ELR (cell line): ENCODE measurements at regions not wholly inside any gene's neighbourhood (a gene's known extent, or its start where the extent isn't known, plus 50 kb on each side); places are given as distances from the start of the nearest gene placed in this dataset.
A peak's percentile ranks its signal among the peaks of the same experiment; 100 is the strongest.
"Not testable (repeated sequence)": the region's sequence is repeated elsewhere in the genome, so short reads cannot be mapped to it uniquely, and the experiment has no call there.

ENCODE experiments used
- DNase-seq: peaks from one replicate; pipeline ENCODE4 v3.0.0-alpha.2; 2015; ENCODE audit warnings: low read depth

DNA sequence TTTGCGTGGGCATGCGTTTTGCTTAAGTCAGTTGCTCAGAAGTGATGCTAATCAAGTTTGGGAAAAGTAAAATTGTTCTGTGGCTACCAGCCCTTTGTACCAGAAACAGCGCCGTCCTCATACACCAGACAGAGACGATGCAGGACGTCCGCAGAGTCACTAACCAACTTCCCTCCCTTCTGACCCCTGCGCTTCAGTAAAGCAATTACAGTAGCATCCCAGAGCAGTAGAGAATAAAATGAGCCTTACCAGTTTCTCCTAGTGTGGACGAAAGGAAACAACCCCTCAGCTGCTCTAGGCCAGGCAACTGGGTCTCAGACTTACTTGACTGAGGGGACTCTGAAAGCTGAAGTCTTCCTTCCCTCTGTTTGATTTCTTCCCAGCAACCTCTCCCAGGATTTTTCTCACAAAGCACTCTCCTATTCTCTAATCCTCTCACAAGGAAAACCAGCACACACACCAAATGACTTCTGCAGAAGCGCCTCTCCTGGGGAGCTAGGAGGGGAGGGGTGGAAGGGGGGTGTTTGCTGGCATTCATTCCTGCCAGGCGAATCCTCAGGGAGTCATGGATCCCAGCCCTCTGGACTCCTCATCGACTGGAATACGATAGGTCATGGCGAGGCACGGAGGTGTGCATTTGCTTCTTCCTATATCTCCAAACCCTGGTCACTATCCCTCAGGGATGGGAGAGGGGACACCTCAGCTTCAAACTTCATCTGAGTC, 56.0 kb upstream of the MID1 start:
- no peak for DNase-seq

DNA sequence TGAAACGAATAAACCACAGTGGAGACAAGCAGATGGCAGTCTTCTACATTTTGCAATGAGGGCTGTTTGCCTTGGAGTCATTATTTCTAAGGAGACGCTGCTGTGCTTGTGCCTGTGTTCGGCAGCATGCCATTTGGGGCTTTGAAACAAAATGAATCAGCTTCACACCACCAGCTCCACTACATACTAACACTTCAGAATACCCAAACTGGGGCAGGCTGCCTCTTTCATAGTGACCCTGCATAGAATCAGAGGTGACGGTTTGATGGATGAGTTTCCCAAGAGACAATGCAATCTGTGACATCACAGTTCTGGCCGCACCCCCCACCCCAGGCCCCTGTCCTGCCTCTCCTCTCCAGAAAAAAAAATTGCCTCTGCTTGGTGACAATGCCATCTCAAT, 57.1 kb upstream of the MID1 start:
- DNase-seq, result no peak

DNA sequence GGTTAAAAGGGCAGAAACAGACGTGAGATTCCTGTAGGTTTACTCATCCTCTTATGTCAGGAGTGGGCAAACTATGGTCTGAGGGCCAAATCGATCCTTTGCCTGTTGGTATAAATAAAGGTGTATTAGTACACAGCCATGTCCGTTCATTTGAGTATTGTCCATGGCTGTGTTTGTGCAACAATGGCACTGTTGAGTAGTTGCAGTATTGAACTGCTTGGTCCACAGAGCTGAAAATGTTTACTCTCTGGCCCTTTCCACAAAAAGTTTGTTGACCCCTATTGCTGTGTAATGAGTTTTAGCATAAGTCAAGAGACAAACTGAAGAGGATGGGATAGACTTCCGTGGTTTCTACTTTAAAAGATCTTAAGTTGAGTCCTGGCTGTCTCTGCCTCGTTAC, 59.0 kb upstream of the MID1 start:
- peak; percentile 13 for DNase-seq

DNA sequence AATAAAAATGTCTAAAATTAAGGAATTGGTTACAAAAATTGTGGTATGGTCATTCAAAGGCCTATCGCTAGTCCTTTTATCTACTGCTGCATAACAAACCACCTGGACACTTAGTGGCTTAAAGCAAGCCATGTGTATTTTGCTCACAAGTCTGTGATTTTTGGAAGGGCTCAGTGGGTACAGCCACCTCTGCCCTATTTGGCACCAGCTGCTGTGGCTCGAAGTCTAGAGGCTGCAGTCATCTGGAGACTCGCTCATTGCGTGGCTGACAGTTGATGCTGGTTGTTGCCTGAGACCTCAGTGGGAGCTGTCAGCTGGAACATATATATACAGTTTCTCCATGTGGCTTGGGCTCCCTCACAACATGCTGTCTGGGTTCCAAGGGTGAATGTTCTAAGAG, 60.8 kb upstream of the MID1 start:
- DNase-seq, result no peak

DNA sequence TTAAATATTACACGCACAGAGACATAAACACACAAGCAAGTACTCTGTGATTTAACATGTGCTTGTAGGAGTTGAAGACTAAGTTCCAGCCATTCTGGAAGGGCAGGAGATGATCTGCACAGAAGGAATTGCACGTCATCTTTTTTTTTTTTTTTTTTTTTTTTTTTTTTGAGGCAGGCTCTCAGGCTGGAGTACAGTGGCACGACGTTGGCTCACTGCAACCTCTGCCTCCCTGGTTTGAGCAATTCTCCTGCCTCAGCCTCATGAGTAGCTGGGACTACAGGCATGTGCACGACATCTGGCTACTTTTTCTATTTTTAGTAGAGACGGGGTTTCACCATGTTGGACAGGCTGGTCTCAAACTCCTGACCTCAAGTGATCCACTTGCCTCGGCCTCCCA, 63.2 kb upstream of the MID1 start:
- DNase-seq, result not testable (repeated sequence)

DNA sequence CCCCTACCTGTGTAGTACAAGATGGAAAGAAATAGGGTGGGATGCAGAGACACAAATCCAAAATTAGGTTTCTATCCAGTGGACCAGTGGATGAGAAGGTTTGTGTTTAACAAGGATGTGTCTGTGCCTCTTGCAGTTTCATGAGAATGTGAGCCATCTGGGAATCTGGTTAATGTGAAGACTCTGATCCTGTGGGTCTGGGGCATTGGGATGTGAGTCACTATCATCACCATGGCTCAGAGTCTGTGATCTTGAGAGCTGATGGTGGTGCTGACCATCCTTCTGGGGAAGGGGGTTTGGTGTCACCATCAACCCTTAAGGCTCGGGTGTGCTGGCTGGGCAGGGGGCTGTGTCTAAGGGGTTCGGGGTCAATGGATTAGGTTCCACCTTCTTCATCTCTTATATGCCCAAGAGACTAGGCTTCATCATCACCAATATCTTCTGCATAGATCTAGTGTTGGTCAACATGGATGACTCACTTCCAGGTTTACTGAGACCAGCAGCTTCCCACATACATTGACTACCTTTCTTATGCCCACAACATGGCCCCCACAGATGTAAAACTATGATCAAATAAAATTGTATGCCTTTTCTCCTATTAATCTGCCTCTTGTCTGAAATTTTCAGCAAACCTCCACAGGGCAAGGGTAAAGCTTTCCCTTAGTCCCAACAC, 65.7 kb upstream of the MID1 start:
- DNase-seq, result peak; percentile 74

DNA sequence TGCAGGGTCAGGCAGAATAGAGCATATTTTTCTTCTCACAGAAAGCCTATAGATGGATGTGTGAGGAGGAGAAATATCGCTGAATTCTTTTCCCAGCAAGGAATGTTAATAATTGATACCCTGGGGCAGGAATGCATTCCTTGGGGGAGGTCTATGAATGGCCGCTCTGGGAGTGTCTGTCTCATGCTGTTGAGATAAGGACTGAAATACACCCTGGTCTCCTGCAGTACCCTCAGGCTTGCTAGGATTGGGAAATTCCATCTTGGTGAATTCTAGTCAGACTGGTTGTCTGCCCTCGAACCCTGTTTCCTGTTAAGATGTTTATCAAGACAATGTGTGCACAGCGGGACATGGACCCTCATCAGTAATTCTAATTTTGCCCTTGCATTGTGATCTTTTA, 71.4 kb upstream of the MID1 start:
- not testable (repeated sequence) for DNase-seq

DNA sequence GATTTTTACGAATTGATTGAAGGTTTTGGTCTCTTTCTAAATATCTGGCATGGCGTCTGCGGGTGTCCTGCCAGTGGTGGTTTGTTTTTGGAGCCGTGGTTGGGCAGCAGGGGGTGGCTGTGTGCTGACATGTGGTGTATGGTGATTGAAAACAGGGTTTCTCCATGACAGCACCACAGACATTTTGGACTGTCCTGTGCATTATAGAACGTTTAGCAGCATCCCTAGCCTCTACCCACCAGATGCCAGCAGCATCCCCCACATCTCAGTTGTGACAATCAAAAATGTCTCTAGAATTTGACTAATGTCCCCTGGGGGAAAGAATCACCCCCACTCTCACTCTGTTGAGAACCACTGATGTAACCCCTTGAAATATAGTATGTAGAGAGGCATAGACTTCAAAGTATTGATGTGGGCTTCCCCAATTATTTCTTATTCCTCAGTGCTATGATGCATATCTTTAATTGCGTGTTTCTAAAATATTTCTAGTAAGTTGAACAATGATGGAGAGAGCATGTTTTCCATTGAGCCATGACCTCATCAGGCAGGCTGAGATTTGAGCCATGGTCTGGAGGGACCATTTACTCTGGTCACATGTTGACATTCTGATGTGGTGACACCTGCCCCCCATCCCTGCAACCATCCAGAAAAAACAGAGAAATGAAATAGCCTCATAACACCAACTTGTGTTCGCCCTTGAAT, 77.4 kb upstream of the MID1 start:
- DNase-seq, result no peak

DNA sequence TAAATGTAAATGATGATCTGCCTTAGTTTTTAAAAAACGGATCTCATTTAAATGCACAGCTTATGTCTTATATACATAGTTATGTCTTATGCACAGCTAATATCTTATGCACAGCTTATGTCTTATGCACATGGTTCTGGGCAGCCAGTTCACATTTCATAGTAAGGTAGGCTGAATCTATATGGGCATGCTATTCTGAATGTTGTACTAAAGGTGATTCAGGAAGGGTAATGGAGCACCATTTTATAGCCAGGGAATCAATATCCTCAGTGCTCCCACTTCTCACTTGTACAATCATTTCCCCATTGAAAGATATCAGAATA, 77.9 kb upstream of the MID1 start:
- no peak for DNase-seq

DNA sequence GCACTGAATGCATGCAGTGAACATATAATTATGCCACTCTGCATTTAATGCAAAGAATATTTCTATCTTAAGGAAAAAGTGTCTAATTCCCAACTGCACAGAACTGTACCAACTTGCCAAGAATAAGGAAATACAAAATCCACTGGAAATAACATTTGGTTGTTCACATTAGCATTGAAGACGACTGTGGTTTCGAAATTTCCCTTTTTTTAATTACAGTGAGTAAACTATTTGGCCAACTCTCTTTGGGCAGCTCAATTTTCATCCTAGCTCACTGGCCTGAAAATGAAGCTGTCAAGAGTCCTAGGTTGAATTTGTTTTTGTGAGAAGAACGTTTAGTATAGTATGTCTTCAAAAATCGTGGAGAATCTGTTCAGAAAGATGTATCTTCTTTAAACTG, 81.6 kb upstream of the MID1 start:
- DNase-seq, result no peak

DNA sequence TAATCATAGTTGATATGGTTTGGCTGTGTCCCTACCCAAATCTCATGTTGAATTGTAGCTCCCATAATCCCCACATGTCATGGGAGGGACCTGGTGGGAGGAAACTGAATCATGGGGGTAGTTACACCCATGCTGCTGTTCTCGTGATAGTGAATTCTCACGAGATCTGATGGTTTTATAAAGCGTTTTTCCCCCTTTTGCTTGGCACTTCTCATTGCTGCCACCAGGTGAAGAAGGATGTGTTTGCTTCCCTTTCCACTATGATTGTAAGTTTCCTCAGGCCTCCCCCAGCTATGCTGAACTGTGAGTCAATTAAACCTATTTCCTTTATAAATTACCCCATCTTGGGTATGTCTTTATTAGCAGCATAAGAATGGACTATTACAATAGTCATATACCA, 86.0 kb upstream of the MID1 start:
- not testable (repeated sequence) for DNase-seq

DNA sequence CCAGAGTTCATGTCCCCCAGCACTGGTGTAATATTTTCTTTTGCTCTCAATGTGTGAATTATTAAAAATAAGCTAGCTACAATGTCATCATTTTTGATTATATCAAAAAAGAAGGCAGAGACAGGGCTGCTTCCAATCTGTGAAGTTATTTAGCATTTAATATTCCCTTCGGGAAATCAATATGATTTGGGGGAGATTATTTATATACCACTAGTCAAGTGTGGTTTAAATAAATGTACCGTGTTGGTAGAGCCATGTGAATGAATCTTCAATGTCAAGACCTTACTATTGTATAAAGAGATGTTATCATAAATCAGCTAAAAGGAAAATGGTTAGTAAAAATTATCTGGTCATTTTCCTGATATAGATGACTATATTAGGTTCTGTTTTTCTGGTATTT, 87.4 kb upstream of the MID1 start:
- DNase-seq, result no peak

DNA sequence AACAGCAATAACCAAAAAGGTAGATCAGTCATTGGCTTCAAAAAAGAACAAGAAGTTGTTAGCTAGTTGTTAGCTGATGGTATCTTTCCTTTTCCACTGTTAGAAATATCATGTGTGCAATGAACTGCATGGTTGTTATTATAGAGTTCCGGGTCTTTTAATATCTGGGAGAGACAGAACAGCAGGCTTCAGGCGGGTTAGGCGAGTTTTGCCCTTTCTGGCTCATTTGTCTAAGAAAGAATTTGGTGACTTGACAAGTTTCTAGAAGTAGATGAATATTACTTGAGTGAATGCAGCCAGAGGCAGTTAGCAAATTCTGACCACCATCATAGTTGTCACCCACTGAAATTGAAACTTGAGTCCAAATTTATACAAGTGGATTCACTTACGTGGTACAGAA, 88.9 kb upstream of the MID1 start:
- DNase-seq, result no peak

DNA sequence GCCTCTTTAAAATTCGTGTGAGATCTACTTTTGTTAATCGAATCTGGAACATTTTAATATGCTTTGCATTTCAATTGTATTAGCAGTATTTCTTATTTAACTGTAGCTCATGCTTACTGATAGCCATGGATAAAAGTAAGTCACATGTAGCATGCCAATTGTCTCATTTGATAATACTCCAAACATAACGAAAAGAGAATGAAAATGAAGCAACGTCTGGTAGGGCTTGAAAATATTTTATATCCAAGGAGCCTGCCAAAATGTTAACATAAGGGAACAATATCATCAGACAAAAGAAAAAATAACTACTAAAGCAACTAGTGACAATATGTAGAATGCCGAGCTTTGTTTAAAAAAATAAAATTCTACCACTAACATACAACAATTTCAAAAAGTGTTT, 94.1 kb upstream of the MID1 start:
- DNase-seq, result no peak

DNA sequence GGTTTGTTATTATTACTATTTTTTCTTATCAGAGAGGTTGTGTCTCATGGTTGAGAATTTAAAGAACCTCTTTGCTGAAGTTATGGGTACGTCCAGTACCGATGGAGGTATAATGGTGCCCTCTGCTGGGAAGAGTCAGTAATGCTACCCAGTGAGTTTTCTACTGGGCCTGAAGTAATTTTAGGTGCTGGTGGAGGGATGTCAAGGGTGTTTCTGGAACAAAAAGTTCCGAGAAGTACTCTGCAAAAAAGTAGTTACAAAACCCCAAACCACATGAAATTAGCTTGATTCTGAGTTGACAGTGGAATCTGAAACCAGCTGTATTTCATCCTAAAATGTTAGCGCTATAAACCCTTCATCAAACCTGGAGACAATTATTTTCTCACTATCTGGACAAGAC, 102.5 kb upstream of the MID1 start:
- DNase-seq, result peak; percentile 55

DNA sequence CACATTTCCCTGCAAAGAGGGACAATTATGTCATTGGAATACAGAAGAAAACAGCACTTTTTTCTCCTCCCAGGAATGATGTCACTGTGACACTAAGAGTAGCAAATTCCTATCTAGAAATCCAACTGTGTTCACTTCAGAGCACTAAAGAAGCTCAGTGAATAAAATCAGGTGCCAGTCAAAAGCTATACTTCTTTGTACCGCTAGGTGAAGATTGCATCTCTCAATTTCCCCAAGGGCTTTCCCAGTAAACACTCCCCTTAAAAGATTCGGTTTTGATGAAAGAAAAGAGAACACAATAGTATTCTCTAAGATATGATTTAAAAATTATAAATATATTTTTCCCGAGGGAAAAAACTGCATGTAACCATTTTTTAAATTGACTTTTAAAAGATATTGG, 104.7 kb upstream of the MID1 start:
- no peak for DNase-seq

DNA sequence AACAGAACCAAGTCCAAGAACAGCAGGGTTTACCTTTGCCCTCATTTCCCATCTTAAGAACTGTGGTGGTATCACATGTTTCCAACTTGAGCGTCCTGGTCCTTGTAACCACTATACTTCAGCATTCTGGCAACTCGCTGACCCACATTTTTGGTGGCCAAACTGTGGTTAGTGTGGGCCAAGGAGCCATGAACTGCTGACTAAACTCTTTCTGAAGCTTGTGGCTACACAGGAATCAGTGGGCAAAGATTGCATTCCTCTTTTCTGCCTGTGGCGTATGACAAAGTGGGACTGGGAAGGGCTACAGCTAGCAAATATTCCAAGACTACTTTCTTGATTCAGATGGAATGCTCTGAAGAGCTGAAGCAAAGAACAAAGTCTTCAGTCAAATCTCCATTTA, 106.3 kb upstream of the MID1 start:
- peak; percentile 40 for DNase-seq

DNA sequence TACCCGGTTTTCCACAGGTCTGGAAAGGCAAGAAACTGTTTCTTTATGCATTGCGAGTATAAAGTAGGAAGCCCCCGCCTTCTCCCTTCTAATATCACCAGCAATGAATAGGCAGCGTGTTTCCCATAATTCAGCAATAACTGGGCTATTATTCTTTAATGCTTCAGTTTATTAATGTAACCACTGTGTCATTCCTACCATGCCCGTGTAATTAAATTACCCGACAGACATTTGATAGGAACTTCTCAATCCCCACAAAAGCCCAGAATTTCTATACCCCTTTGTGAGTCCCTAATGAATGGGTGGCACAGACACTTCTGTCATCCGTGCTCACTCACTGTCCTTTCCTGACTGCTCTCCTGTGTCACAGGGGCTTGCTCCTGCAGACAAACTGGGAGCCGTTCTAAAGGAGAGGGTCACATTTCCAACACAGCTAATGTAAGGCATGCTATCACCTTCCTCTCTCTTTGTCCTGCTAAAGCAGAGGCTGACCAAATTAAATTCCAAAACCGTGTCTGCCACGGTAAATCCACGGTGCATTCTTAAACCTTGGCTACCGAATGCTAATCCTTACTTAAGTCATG, 108.5 kb upstream of the MID1 start:
- no peak for DNase-seq

DNA sequence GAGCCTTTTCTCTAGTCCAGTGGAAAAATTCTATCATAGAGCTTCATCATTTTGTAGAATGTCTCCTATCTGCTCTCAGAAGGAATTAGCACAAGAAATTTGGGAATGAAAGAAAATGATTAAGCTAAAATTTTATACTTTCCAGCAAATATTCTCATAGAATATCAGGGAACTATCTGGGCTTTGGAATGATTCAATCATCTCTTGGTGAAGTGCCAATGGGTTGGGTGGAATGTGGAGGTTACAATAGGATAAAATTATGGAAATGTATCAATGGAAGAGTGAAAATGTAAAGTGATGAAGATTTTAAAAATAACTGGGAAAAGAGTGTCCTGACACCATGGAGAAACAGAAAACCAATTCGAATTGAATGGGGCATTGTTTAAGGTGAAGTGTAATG, 119.0 kb upstream of the MID1 start:
- no peak for DNase-seq

DNA sequence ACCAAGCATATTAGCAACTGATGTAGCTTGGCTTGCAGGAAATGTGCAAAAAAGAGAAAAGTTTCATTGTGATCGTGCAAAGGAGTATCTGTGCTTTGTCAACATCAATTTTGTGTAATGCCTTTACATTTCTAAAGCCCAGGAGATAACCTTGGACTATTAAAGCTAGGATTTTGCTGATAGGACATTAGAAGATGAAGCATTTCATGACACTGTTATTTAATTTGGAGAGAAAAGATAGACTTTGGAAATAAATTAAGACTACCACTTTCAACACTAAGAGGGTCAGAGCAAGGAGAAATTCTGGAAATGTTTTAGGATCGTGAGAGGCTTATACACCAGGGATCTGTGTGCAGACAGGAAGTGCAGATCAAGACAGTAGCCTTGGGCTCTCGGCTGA, 120.6 kb upstream of the MID1 start:
- DNase-seq, result no peak

DNA sequence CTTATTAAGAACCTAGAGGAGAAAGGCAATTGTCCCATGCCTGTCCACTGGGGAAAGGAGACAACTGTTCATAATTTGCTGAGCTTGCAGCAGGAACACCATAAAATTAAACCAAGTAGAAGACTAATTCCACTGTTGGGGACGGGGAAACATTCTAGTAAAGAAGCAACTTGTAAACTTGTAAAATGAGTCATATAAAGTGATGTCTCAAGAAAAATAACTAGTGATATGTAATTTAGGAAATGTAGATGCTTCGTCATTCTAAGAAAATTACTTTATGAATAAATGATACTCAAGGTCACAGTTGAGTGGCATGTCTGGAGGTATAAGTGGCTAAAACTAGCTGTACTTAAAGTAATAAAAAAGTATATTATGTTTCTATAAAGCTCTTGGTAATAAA, 121.2 kb upstream of the MID1 start:
- peak; percentile 38 for DNase-seq

DNA sequence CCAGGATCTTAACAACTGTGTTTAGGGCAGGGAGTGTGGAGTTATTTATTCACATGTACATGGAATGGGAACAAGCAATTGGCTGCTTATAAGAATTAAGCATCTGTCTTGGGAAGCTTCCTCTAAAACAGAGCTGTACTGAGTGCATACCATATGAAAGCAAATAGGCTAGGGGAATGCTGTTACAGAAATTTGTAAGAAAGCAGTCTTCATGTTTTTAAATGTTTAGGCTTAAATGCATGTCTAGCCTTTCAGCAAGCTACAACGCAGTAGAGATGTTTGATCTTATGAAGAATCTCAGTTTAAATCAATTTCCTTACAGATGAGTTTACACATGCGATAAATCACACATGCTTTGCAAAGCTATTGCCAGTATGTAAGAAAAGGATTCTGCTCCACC, 123.1 kb upstream of the MID1 start:
- DNase-seq, result no peak

DNA sequence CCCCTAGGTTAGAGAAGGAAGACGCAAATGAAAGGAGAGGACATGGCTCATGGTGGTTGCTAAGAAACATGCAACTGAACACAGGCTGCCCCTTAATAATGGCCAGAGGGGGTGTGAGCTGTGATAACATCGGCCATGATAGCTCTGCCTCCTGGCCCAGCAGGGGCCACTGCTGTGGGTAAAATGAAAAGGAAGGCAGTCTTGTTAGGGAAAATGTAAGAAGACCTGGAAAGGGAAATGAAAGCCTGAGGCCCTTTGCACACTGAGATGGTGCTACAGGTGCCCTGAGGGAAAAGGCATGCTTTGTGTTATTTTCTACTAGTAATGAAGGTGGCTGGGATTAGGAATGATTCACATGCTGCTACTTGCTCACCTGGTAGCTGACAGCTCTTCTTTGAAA, 123.6 kb upstream of the MID1 start:
- DNase-seq, result no peak
